Sciatic nerve (tissue), 2 donors: ENCODE measurements at regions not wholly inside any gene's neighbourhood (a gene's known extent, or its start where the extent isn't known, plus 50 kb on each side); places are given as distances from the start of the nearest gene placed in this dataset.
"Not testable (repeated sequence)": the region's sequence is repeated elsewhere in the genome, so short reads cannot be mapped to it uniquely, and the experiment has no call there.

ENCODE experiments used
- ATAC-seq: fragments of 200-7000 bp; cut with Tn5 transposase; one replicate; pipeline ENCODE4 v1.9.1; 2020; ENCODE audit warnings: mild to moderate bottlenecking, moderate library complexity
- DNase-seq: peaks from one replicate; pipeline ENCODE4 v3.0.0-alpha.2; 2020; ENCODE audit warnings: low spot score
- intact Hi-C: fragments of 100-400 bp; cut with DNase I; formaldehyde crosslinking; loops from one replicate; pipeline ENCODE4 v1.14.2; 2022
- donor health status: DM: no; HTN: no; CAD: no.
- donor health status: DM: no; HTN: no; CAD: no.

GRCh38 chr6:168935628-168936010, 318.0 kb downstream of the THBS2 start:
- ATAC-seq, result no peak
- intact Hi-C loops, result no loop called here
- DNase-seq, result no peak

- intact Hi-C loops, result no loop called here
- ATAC-seq (no peak), DNase-seq (no peak)
These were observed 318.7 kb downstream of the THBS2 start for GRCh38 chr6:168934660-168935627.

- intact Hi-C loops, ATAC-seq, DNase-seq: not testable (repeated sequence)
These were observed 321.5 kb downstream of the THBS2 start for GRCh38 chr6:168932171-168932570.

GRCh38 chr6:168931072-168931471, 322.6 kb downstream of the THBS2 start:
- ATAC-seq, DNase-seq, intact Hi-C loops: not testable (repeated sequence)

- intact Hi-C loops, result no loop called here
- ATAC-seq (no peak), DNase-seq (no peak)
These were observed 323.7 kb downstream of the THBS2 start for GRCh38 chr6:168929871-168930450.

- no peak for ATAC-seq
- intact Hi-C loops, result no loop called here
- no peak for DNase-seq
These were observed 325.6 kb downstream of the THBS2 start for GRCh38 chr6:168928012-168928411.

- no peak for ATAC-seq
- intact Hi-C loops, result no loop called here
- no peak for DNase-seq
These were observed 326.6 kb downstream of the THBS2 start for GRCh38 chr6:168927026-168927425.

- intact Hi-C loops, result no loop called here
- ATAC-seq, result no peak
- no peak for DNase-seq
These were observed 327.3 kb downstream of the THBS2 start for GRCh38 chr6:168926306-168926705.

- intact Hi-C loops, result no loop called here
- DNase-seq (no peak), ATAC-seq (no peak)
These were observed 328.0 kb downstream of the THBS2 start for GRCh38 chr6:168925671-168926070.

- DNase-seq, result no peak
- ATAC-seq, result no peak
- intact Hi-C loops, result no loop called here
These were observed 330.5 kb downstream of the THBS2 start for GRCh38 chr6:168923171-168923570.

- ATAC-seq, result no peak
- intact Hi-C loops, result no loop called here
- no peak for DNase-seq
These were observed 331.2 kb downstream of the THBS2 start for GRCh38 chr6:168922436-168922835.

GRCh38 chr6:168920289-168920688, 333.4 kb downstream of the THBS2 start:
- no peak for DNase-seq
- intact Hi-C loops, result no loop called here
- ATAC-seq, result peak; percentile 58

- intact Hi-C loops, result no loop called here
- DNase-seq, result no peak
- ATAC-seq, result no peak
These were observed 334.0 kb downstream of the THBS2 start for GRCh38 chr6:168919470-168920179.

GRCh38 chr6:168916576-168917211, 337.0 kb downstream of the THBS2 start:
- DNase-seq (peak; percentile 71), ATAC-seq (peak; percentile 69)
- intact Hi-C loops, result no loop called here

- ATAC-seq (no peak), DNase-seq (no peak)
- intact Hi-C loops, result no loop called here
These were observed 337.8 kb downstream of the THBS2 start for GRCh38 chr6:168915855-168916254.

- ATAC-seq, result no peak
- intact Hi-C loops, result no loop called here
These were observed 338.4 kb downstream of the THBS2 start for GRCh38 chr6:168915242-168915641.

GRCh38 chr6:168913866-168914469, 339.7 kb downstream of the THBS2 start:
- intact Hi-C loops, result no loop called here
- ATAC-seq (no peak), DNase-seq (no peak)

More at GRCh38 chr6:168915242-168915641, 338.4 kb downstream of the THBS2 start:
- no peak for DNase-seq

- ATAC-seq, DNase-seq, intact Hi-C loops: not testable (repeated sequence)
These were observed 340.3 kb downstream of the THBS2 start for GRCh38 chr6:168913231-168913865.
